Upper lobe of left lung (tissue), 6 donors: ENCODE measurements at regions not wholly inside any gene's neighbourhood (a gene's known extent, or its start where the extent isn't known, plus 50 kb on each side); places are given as distances from the start of the nearest gene placed in this dataset.

Source experiments
- ATAC-seq, 2 donors: fragments of 200-7000 bp; cut with Tn5 transposase; one replicate each; pipeline ENCODE4 v1.9.1; 2022; ENCODE audit warnings: mild to moderate bottlenecking in 2 of 2, moderate library complexity in 2 of 2; ENCODE audit not compliant: low FRiP score in 2 of 2
- DNase-seq, 2 donors: peaks; one replicate each; pipeline ENCODE4 v3.0.0-alpha.2; 2019 to 2020
- H3K27ac ChIP-seq, 4 donors: fragments of 200-600 bp; sonication (generic); one replicate each; pipeline ENCODE4 v1.5.1; 2016 to 2019
- H3K27me3 ChIP-seq, 4 donors: fragments of 200-600 bp; sonication (generic); one replicate each; pipeline ENCODE4 v1.5.1; 2017 to 2019
- H3K36me3 ChIP-seq, 4 donors: fragments of 200-600 bp; sonication (generic); one replicate each; pipeline ENCODE4 v1.5.1; 2016 to 2019
- H3K4me1 ChIP-seq, 4 donors: fragments of 200-600 bp; sonication (generic); one replicate each; pipeline ENCODE4 v1.5.1; 2018 to 2019
- H3K4me3 ChIP-seq, 4 donors: fragments of 200-600 bp; sonication (generic); one replicate each; pipeline ENCODE4 v1.5.1; 2017 to 2019; ENCODE audit warnings: mild to moderate bottlenecking in 2 of 4, moderate library complexity in 1 of 4
- H3K9me3 ChIP-seq, 4 donors: fragments of 200-600 bp; sonication (generic); one replicate each; pipeline ENCODE4 v1.5.1; 2018 to 2019
- CTCF ChIP-seq, 6 experiments: fragments of 450-650 bp in 4 of 6; fragments of 200-600 bp in 2 of 6; sonication (generic) in 2 of 6; IDR thresholded peaks; one replicate each; pipeline ENCODE4 v1.5.1; 2016 to 2019; ENCODE audit warnings: antibody characterized with exemption in 6 of 6
- EP300 ChIP-seq, 4 donors: sonication (generic); formaldehyde crosslinking; IDR thresholded peaks; one replicate each; pipeline ENCODE4 v1.5.1; 2017; ENCODE audit warnings: antibody characterized with exemption in 4 of 4, control low read depth in 2 of 4
- POLR2A ChIP-seq, 4 donors: fragments of 450-650 bp; IDR thresholded peaks; one replicate each; pipeline ENCODE4 v1.5.1; 2016 to 2017; ENCODE audit warnings: antibody characterized with exemption in 4 of 4, mild to moderate bottlenecking in 2 of 4
- POLR2AphosphoS5 ChIP-seq, 2 donors: sonication (generic); formaldehyde crosslinking; IDR thresholded peaks; one replicate each; pipeline ENCODE4 v1.5.1; 2017; ENCODE audit warnings: antibody characterized with exemption in 2 of 2
- WGBS, 2 donors: methylation state at CpG; one replicate each; pipeline ENCODE4 v1.1.5; 2017 to 2018; 5-methylcytosine and 5-hydroxymethylcytosine counted together
- donor health status: DM: no; HTN: no; CAD: no; lungs with moderate emphysema.
- donor health status: DM: no; HTN: yes; CAD: no; lungs with severe emphysema.

GRCh38 chr11:112856591-112856990 is 104.6 kb upstream of the NCAM1 start:
- no peaks in the 10 kb centered on the region for H3K4me1 ChIP-seq
- no peak for ATAC-seq
- no peak overlapping the region for H3K27ac ChIP-seq
- TF ChIP-seq POLR2A (IDR thresholded peaks at IDR 0.05) (no peak), CTCF (IDR thresholded peaks at IDR 0.05) (no peak), EP300 (IDR thresholded peaks at IDR 0.05) (no peak), POLR2AphosphoS5 (IDR thresholded peaks at IDR 0.05) (no peak)
- no peaks in the 10 kb centered on the region for H3K36me3 ChIP-seq
- no peak overlapping the region for H3K4me3 ChIP-seq
- no peak for DNase-seq
- no peaks in the 10 kb centered on the region for H3K27me3 ChIP-seq
- peaks cover under 1 to 11% (median 5%) of the 10 kb centered on the region in 4 donors for H3K9me3 ChIP-seq
- 44 to 49% methylated on average over 2 of the region's 2 CpGs for WGBS, 2 donors

GRCh38 chr11:112858289-112859023 is 102.8 kb upstream of the NCAM1 start:
- WGBS, 2 donors, result 73 to 89% methylated on average over 5 of the region's 5 CpGs
- H3K36me3 ChIP-seq, result no peaks in the 10 kb centered on the region
- TF ChIP-seq POLR2A (IDR thresholded peaks at IDR 0.05), result no peak
- no peak for TF ChIP-seq POLR2AphosphoS5 (IDR thresholded peaks at IDR 0.05)
- TF ChIP-seq CTCF (IDR thresholded peaks at IDR 0.05), result no peak
- TF ChIP-seq EP300 (IDR thresholded peaks at IDR 0.05), result no peak
- no peak overlapping the region for H3K4me3 ChIP-seq
- H3K9me3 ChIP-seq, result peaks cover 4 to 16% (median 8%) of the 10 kb centered on the region in 4 donors
- no peak overlapping the region for H3K27ac ChIP-seq
- H3K4me1 ChIP-seq, result no peaks in the 10 kb centered on the region
- DNase-seq, result no peak
- H3K27me3 ChIP-seq, result no peaks in the 10 kb centered on the region
- no peak for ATAC-seq

- TF ChIP-seq POLR2A (IDR thresholded peaks at IDR 0.05), result no peak
- TF ChIP-seq POLR2AphosphoS5 (IDR thresholded peaks at IDR 0.05), result no peak
- TF ChIP-seq EP300 (IDR thresholded peaks at IDR 0.05), result no peak
- TF ChIP-seq CTCF (IDR thresholded peaks at IDR 0.05), result no peak
- DNase-seq (no peak), ATAC-seq (no peak)
- H3K9me3 ChIP-seq, result peaks cover 4 to 16% (median 8%) of the 10 kb centered on the region in 4 donors
- H3K27me3 ChIP-seq, result no peaks in the 10 kb centered on the region
- WGBS, 2 donors, result 96 to 98% methylated on average over 3 of the region's 3 CpGs
- no peak overlapping the region for H3K4me3 ChIP-seq
- H3K27ac ChIP-seq, result no peak overlapping the region
- H3K4me1 ChIP-seq, result no peaks in the 10 kb centered on the region
- H3K36me3 ChIP-seq, result no peaks in the 10 kb centered on the region
These were observed 101.4 kb upstream of the NCAM1 start for GRCh38 chr11:112859787-112860186.

- Histone ChIP-seq H3K9me3 (peaks cover 4 to 16% (median 8%) of the 10 kb centered on the region in 4 donors), H3K36me3 (no peaks in the 10 kb centered on the region), H3K4me1 (no peaks in the 10 kb centered on the region), H3K27me3 (no peaks in the 10 kb centered on the region), H3K27ac (no peak overlapping the region), H3K4me3 (no peak overlapping the region)
- DNase-seq, result no peak
- TF ChIP-seq POLR2A (IDR thresholded peaks at IDR 0.05), result no peak
- no peak for TF ChIP-seq CTCF (IDR thresholded peaks at IDR 0.05)
- TF ChIP-seq POLR2AphosphoS5 (IDR thresholded peaks at IDR 0.05), result no peak
- TF ChIP-seq EP300 (IDR thresholded peaks at IDR 0.05), result no peak
- no peak for ATAC-seq
These were observed 99.9 kb upstream of the NCAM1 start for GRCh38 chr11:112861356-112861755.

GRCh38 chr11:112863305-112863704 is 97.9 kb upstream of the NCAM1 start:
- Histone ChIP-seq H3K9me3 (peaks cover 4 to 16% (median 8%) of the 10 kb centered on the region in 4 donors), H3K27ac (no peak overlapping the region), H3K4me3 (no peak overlapping the region), H3K27me3 (no peaks in the 10 kb centered on the region), H3K36me3 (no peaks in the 10 kb centered on the region), H3K4me1 (no peaks in the 10 kb centered on the region)
- 75 to 79% methylated on average over 1 of the region's 1 CpG for WGBS, 2 donors
- TF ChIP-seq EP300 (IDR thresholded peaks at IDR 0.05) (no peak), POLR2AphosphoS5 (IDR thresholded peaks at IDR 0.05) (no peak), CTCF (IDR thresholded peaks at IDR 0.05) (no peak)
- DNase-seq, result no peak
- no peak for ATAC-seq
